ENCODE measurements at regions not wholly inside any gene's neighbourhood (a gene's known extent, or its start where the extent isn't known, plus 50 kb on each side); places are given as distances from the start of the nearest gene placed in this dataset.

GRCh38 chr6:137810554-137811120 lies 56.4 kb upstream of the TNFAIP3 start:
- TF ChIP-seq ZNF565 (CRISPR knock-in tag; conservative IDR thresholded peaks at IDR 0.05; ENCODE audit: low read depth), result no peak
- no peak for TF ChIP-seq CREB5 (CRISPR knock-in tag; IDR thresholded peaks at IDR 0.05; ENCODE audit: low read depth)
- TF ChIP-seq ISL1 (CRISPR knock-in tag; IDR thresholded peaks at IDR 0.05), result no peak
- TF ChIP-seq SNAI2 (CRISPR knock-in tag; IDR thresholded peaks at IDR 0.05), result no peak
- no peak for TF ChIP-seq ESRRG (CRISPR knock-in tag; IDR thresholded peaks at IDR 0.05)
- TF ChIP-seq POU6F1 (CRISPR knock-in tag; IDR thresholded peaks at IDR 0.05; ENCODE audit: borderline replicate concordance, low read depth), result no peak
